ENCODE measurements at regions not wholly inside any gene's neighbourhood (a gene's known extent, or its start where the extent isn't known, plus 50 kb on each side); places are given as distances from the start of the nearest gene placed in this dataset.

DNA sequence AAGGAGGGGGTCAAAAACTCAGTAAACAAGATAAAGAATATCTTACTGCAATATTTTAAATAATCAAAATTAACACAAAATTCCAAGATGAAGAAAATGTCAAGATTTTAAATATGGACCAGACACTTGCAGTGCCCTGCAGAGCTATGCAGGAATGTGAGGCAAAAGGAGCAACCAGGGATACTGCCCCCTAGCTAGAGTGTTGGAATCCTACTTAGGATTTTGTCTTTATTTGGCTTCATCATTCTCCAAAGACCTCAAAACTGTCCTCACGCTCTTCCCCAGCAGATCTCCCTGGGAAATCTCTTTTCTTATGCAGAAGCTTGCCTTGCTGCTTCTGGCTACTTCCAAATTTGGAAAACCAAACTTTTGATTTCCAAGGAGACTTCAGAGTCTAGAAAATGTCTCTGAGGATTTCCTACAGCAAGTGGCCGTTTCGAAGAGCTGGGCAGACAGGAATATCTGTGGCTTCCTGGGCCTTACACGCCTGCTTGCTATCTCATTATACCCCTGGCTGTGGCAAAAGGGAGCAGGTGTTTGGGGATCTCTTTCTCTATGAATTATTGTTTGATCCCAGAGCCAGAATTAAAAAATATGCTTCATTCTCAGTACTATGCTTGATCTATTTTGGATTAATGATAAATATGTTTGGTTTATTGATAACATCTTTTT, 232.2 kb upstream of the BMPER start:
- no peak for TF ChIP-seq POLR2A (IDR thresholded peaks at IDR 0.05; ENCODE audit: extremely low read depth, insufficient read length)
- TF ChIP-seq, protein P1, sequence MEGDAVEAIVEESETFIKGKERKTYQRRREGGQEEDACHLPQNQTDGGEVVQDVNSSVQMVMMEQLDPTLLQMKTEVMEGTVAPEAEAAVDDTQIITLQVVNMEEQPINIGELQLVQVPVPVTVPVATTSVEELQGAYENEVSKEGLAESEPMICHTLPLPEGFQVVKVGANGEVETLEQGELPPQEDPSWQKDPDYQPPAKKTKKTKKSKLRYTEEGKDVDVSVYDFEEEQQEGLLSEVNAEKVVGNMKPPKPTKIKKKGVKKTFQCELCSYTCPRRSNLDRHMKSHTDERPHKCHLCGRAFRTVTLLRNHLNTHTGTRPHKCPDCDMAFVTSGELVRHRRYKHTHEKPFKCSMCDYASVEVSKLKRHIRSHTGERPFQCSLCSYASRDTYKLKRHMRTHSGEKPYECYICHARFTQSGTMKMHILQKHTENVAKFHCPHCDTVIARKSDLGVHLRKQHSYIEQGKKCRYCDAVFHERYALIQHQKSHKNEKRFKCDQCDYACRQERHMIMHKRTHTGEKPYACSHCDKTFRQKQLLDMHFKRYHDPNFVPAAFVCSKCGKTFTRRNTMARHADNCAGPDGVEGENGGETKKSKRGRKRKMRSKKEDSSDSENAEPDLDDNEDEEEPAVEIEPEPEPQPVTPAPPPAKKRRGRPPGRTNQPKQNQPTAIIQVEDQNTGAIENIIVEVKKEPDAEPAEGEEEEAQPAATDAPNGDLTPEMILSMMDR (IDR thresholded peaks at IDR 0.05; ENCODE audit: low read depth, low read length): peak; percentile 26
- TF ChIP-seq, protein P2, sequence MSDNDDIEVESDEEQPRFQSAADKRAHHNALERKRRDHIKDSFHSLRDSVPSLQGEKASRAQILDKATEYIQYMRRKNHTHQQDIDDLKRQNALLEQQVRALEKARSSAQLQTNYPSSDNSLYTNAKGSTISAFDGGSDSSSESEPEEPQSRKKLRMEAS (IDR thresholded peaks at IDR 0.05; ENCODE audit: low read depth, low read length): no peak

All from NB4 (cell line).